ENCODE measurements at regions not wholly inside any gene's neighbourhood (a gene's known extent, or its start where the extent isn't known, plus 50 kb on each side); places are given as distances from the start of the nearest gene placed in this dataset.

DNA sequence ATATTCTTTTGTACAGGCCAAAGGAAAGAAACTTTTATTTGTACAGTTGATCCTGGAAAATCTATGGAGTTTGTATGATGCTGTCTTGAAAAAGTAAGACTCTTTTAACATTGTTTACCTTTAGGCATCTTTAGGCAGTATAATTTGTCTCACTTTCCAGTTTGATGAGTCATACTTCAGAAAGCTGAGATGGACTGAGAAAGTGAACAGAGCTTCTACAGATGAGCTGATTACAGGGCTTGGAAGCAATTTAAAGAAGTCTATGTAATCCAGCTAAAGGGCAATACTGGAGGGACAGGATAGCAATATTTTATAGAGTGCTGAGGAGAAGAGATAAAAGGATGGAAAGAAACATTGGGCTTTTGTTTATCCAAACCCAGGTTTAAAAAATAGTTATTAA lies 123.5 kb upstream of the GOLGA6L4 start:
- TF ChIP-seq POLR2AphosphoS5 (IDR thresholded peaks at IDR 0.05; ENCODE audit: low read depth, low read length) (no peak), SIN3A (IDR thresholded peaks at IDR 0.05; ENCODE audit: borderline replicate concordance, insufficient read depth, low read depth, low read length) (no peak)
- TF ChIP-seq, protein P1, sequence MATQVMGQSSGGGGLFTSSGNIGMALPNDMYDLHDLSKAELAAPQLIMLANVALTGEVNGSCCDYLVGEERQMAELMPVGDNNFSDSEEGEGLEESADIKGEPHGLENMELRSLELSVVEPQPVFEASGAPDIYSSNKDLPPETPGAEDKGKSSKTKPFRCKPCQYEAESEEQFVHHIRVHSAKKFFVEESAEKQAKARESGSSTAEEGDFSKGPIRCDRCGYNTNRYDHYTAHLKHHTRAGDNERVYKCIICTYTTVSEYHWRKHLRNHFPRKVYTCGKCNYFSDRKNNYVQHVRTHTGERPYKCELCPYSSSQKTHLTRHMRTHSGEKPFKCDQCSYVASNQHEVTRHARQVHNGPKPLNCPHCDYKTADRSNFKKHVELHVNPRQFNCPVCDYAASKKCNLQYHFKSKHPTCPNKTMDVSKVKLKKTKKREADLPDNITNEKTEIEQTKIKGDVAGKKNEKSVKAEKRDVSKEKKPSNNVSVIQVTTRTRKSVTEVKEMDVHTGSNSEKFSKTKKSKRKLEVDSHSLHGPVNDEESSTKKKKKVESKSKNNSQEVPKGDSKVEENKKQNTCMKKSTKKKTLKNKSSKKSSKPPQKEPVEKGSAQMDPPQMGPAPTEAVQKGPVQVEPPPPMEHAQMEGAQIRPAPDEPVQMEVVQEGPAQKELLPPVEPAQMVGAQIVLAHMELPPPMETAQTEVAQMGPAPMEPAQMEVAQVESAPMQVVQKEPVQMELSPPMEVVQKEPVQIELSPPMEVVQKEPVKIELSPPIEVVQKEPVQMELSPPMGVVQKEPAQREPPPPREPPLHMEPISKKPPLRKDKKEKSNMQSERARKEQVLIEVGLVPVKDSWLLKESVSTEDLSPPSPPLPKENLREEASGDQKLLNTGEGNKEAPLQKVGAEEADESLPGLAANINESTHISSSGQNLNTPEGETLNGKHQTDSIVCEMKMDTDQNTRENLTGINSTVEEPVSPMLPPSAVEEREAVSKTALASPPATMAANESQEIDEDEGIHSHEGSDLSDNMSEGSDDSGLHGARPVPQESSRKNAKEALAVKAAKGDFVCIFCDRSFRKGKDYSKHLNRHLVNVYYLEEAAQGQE (IDR thresholded peaks at IDR 0.05; ENCODE audit: insufficient read depth in 1 of 2, low read depth in 2 of 2, low read length in 1 of 2) = no peak
- TF ChIP-seq, protein P2, sequence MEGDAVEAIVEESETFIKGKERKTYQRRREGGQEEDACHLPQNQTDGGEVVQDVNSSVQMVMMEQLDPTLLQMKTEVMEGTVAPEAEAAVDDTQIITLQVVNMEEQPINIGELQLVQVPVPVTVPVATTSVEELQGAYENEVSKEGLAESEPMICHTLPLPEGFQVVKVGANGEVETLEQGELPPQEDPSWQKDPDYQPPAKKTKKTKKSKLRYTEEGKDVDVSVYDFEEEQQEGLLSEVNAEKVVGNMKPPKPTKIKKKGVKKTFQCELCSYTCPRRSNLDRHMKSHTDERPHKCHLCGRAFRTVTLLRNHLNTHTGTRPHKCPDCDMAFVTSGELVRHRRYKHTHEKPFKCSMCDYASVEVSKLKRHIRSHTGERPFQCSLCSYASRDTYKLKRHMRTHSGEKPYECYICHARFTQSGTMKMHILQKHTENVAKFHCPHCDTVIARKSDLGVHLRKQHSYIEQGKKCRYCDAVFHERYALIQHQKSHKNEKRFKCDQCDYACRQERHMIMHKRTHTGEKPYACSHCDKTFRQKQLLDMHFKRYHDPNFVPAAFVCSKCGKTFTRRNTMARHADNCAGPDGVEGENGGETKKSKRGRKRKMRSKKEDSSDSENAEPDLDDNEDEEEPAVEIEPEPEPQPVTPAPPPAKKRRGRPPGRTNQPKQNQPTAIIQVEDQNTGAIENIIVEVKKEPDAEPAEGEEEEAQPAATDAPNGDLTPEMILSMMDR (IDR thresholded peaks at IDR 0.05) = no peak

Data from Panc1 (cell line).